GM18508 (cell line): ENCODE measurements at regions not wholly inside any gene's neighbourhood (a gene's known extent, or its start where the extent isn't known, plus 50 kb on each side); places are given as distances from the start of the nearest gene placed in this dataset.

ENCODE experiments used
- ATAC-seq: cut with Tn5 transposase; IDR thresholded peaks from one replicate; pipeline ENCODE4 v1.9.1; 2021; ENCODE audit warnings: moderate number of reproducible peaks; ENCODE audit not compliant: insufficient read depth, unreplicated experiment

- no peak for ATAC-seq
These were observed 150.5 kb upstream of the GPR26 start for GRCh38 chr10:123515661-123516060.

GRCh38 chr10:123516291-123516690 is 149.9 kb upstream of the GPR26 start:
- no peak for ATAC-seq

- ATAC-seq: no peak
These were observed 148.7 kb upstream of the GPR26 start for GRCh38 chr10:123517426-123517825.

GRCh38 chr10:123517901-123518300 is 148.3 kb upstream of the GPR26 start:
- ATAC-seq: no peak

GRCh38 chr10:123518765-123519164 is 147.4 kb upstream of the GPR26 start:
- ATAC-seq: no peak

- no peak for ATAC-seq
These were observed 146.3 kb upstream of the GPR26 start for GRCh38 chr10:123519861-123520260.

GRCh38 chr10:123521076-123521475 is 145.1 kb upstream of the GPR26 start:
- no peak for ATAC-seq

GRCh38 chr10:123521556-123521955 is 144.6 kb upstream of the GPR26 start:
- ATAC-seq: no peak

GRCh38 chr10:123522702-123523312 is 143.3 kb upstream of the GPR26 start:
- ATAC-seq: no peak

- no peak for ATAC-seq
These were observed 142.3 kb upstream of the GPR26 start for GRCh38 chr10:123523833-123524232.

GRCh38 chr10:123526356-123527064 is 139.6 kb upstream of the GPR26 start:
- ATAC-seq: no peak

- no peak for ATAC-seq
These were observed 139.0 kb upstream of the GPR26 start for GRCh38 chr10:123527151-123527550.

GRCh38 chr10:123529146-123529760 is 136.9 kb upstream of the GPR26 start:
- ATAC-seq: no peak

- no peak for ATAC-seq
These were observed 135.8 kb upstream of the GPR26 start for GRCh38 chr10:123530166-123530870.

GRCh38 chr10:123535386-123535785 is 130.8 kb upstream of the GPR26 start:
- ATAC-seq: no peak

GRCh38 chr10:123536176-123536845 is 129.8 kb upstream of the GPR26 start:
- ATAC-seq: no peak

- ATAC-seq: no peak
These were observed 128.8 kb upstream of the GPR26 start for GRCh38 chr10:123537188-123537961.

GRCh38 chr10:123538401-123539320 is 127.5 kb upstream of the GPR26 start:
- ATAC-seq: no peak

GRCh38 chr10:123544986-123545385 is 121.2 kb upstream of the GPR26 start:
- ATAC-seq: no peak
